Inflammatory macrophage treated with lipopolysaccharide for 1 hour (primary cell): ENCODE measurements at regions not wholly inside any gene's neighbourhood (a gene's known extent, or its start where the extent isn't known, plus 50 kb on each side); places are given as distances from the start of the nearest gene placed in this dataset.
"Not testable (repeated sequence)": the region's sequence is repeated elsewhere in the genome, so short reads cannot be mapped to it uniquely, and the experiment has no call there.

Experiments used
- DNase-seq, 2 donors: peaks; one replicate each; pipeline ENCODE4 v3.0.0-alpha.2; 2020 to 2022

DNA sequence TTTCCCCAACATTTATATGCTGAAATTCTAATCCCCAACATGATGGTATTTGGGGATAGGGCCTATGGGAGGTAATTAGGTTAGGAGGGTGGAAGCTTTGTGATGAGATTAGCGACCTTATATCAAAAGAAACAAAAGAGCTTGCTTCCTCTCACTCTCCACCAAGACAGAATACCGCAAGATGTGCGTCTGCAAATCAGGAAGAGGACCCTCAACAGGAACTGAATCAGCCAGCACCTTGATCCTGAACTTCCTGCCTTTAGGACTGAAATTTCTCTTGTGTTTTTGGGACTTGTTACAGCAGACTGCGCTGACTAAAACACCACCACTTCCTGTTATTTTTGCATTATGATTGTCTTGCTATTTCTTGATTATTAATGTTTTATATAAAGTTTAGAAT is 1889.4 kb downstream of the C4orf33 start:
- no peak for DNase-seq

DNA sequence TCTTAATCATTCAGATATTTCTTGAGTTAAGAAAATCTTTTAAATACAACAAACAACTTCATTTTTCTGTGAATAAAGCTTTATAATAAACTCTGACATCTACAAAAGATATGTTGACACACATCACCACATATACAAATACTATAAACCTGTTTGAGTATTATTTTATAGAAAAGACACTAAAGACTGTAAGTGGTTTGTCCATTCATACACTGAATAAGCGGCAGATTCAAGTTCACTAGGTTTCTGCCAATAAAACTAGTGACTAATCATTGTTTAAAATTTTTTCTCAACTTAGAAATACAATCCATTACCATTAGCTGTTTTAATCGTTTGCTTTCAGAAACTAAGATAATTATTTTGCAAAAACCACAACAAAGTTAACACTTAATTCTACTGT is 1900.0 kb downstream of the C4orf33 start:
- no peak for DNase-seq

DNA sequence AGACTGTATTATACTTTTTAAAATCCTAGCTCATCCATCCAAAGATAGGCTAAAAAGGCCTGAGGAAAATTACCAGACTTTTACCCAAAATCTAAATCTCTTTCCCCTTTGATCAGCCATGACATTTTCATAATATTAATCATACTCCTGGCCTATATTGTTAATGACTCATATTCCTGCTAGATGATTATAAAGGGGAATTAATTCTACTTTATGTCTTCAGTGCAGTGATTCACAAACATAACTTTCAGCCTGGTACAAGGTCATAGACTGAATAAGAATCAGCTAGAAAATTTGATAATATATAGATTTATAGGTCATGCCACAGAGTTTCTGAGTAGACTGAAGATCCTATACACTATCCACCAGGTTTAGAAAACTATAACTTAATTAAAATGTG is 1905.4 kb downstream of the C4orf33 start:
- no peak for DNase-seq

DNA sequence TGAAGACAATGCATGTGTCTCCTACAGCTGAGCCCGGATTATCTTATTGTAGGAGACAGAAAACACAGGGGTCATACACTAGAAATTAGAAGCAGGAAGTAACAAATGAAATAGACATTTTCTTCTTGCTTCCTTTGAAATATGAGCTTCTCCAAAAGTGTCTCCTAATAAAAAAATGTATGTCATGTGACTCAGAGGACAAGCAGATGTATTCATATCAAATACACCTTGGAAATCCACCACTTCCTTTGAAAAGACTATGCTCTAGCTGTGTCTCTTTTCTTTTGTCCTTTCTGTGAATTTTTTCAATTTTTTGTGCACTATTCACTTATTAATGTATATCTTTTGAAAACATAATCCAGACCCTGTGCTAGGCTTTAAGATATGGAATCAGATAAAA is 1906.2 kb downstream of the C4orf33 start:
- DNase-seq, result no peak

DNA sequence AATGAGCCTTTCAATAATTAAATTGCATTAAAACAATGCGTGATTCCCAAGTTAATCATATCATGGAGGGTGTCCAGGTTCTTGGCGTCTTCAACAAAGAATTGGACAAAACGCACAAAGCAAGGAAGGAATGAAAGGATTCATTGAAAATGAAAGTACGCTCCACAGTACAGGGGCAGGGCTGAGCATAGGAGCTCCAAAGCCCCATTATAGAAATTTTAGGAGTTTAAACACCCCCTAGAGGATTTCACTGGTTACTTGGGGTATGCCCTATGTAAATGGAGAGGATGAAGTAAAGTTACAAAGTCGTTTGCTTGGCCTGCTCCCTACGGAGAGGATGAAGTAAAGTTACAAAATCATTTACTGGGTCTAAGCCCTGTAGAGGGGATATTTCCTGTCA is 1910.4 kb downstream of the C4orf33 start:
- DNase-seq, result no peak

DNA sequence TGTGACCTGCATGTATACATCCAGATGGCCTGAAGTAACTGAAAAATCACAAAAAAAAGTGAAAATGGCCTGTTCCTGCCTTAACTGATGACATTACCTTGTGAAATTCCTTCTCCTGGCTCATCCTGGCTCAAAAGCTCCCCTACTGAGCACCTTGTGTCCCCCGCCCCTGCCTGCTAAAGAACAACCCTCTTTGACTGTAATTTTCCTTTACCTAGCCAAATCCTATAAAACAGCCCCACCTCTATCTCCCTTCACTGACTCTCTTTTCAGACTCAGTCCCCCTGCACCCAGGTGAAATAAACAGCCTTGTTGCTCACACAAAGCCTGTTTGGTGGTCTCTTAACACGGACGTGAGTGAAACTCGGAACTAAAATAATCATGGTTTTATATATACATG is 1916.0 kb downstream of the C4orf33 start:
- not testable (repeated sequence) for DNase-seq

DNA sequence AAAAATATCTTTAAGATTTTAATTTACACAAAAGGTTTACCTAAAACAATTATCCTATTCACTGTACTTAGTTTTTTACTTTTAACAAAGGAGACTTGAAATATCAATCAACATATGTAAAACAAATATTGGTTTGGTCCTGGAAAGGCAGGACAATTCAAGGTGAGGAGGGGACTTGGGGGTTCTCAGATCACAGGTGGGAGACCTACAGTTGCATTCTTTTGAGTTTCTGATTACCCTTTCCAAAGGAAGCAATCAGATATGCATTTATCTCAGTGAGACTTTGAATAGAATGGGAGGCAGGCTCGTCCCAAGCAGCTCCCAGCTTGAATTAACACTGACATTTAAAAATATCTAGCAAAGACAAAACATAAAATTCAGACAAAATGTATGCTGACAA is 1917.3 kb downstream of the C4orf33 start:
- no peak for DNase-seq

DNA sequence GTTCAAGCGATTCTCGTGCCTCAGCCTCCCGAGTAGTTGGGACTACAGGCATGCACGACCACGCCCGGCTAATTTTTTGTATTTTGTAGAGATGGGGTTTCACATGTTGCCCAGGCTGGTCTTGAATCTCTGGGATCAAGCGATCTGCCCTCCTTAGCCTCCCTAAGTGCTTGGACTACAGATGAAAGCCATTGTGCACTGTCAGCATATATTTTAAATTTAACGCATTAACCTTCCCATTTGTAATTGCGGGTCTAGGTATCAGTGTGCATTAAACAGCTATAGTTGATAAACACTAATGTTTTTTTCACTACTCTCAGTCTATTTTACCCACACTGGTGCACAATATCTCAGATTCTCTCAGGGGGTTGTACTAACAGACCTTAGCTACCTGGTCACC is 1930.8 kb downstream of the C4orf33 start:
- DNase-seq, result no peak

DNA sequence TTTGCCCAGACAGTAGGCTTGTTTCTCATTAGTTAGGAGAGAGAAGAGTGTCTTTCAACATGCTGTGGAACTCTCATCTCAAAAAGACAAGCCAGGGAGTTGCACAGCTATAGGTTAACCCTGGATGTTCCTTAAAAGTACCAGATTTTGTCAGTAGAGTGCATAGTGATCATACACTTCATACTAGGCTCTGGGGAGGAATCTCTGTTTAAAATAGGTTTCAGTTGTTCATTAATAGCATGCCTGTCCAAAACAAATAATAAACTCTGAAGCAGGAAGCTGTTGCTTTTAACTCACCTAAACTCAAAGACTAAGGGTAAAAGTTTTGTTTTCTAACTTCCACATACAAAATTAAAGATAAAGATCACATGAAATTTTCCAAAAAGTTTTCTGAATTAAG is 1948.4 kb downstream of the C4orf33 start:
- DNase-seq, result no peak

DNA sequence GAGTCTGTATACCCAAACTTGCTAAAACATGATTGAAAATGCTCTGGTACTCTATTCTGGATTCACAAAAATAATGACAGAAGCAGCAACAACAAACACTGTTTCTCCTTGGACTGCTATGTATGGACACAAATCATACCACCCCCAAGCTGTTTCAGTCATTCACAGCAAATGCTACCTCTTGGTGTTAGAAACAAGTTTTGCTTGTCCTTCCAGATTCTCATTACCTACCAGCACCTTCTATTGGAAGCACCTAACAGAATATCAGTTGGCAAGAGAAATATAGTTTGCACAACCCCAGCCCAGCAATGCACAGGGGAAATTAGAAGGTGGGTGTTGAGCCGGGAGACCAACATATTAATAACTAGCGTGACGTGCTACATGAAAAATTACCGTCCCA is 1950.9 kb downstream of the C4orf33 start:
- DNase-seq, result no peak

DNA sequence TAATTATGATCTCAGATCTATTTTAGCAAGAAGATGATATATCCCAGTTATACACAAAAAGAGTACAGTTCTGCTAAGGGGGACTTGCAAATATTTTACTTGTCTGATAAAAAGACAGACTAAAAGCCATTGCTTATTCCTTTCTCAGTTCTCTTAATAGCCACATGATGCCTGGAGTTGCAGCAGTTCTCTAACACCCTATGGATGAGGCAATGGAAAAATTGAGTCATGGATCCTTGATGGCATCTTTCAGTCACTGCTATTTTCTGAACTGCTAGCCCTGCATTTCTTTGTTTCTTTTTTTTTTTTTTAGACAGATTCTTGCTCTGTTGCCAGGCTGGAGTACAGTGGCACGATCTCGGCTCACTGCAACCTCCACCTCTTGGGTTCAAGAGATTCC is 1956.7 kb downstream of the C4orf33 start:
- DNase-seq, result no peak

DNA sequence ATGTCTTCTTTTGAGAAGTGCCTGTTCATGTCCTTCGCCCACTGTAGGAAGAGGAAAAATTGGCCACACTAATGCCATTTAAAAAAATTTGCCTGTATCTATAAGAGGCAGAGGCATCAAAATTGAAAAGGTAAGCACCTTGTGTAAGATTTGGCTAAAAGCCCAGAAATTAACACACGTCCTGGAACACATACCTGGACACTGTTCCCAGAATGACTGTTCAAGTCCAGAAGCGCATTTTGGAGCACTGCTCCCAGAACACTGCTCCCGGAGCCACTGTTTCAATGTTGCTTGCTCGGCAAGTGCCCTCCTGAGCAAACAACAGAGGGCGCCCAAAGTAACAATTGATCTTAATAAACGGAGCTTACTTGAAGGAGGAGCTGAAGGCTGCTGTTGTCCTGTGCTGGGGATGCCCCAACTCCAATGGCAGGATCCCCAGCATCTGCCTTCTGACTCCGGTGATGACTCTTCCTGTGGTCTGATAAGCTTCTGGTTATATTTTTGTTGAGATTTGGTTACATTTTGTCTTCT is 1958.6 kb downstream of the C4orf33 start:
- DNase-seq, result no peak

DNA sequence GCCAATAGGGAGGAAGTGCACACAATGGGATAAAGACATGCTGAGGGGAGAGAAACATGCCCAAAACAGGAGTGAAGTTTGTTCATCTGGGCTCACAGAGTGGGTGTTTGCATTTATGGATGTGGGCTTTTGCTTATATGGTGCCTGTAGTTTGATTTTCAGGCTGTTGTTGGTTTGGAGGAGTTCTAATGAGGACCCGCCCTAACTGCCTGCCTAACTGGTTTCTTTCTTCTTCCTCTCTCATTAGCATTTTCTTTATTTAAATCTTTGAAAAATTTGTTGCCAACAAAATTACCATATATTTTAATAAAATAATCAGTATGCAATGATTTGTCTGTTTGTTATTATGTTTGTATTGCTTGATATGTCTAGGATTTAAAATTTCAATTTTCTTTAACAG is 1965.8 kb downstream of the C4orf33 start:
- DNase-seq, result no peak

DNA sequence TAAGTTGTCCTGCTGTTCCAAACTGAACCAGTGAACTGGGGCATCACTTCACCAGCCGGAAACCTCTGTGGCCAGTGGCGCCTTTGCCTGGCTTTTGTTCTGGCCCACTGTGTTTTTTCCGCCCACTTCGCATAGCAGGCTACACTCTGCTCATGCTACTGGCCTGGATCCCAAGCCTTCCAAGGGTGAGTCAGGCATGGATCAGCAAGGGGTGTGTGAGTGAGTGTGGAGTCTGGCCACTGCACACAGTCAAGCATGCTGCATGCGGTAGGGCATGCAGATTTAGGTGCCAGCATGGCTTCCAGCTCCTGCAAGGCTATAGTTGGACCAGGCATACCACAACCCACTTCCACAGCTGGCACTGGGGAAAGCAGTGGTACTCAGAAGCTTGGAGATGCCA is 1967.9 kb downstream of the C4orf33 start:
- DNase-seq, result no peak

DNA sequence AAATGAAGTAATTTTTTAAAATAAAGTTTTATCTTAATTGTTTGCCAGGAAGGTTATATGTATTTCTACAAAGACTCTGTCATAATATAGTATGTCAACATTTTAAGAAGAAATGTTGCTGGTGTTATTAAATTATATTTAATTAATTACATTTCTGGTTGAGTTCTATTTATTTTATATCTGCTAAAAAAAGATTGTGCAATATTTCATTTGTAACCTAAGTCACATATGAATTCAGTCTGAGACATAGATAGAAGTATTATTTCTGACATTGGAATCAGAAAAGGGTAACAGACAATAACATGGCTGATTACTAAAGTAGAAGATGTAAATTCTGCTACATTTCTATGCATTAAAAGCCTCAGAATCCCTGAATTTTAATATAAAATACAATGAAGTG is 1985.1 kb downstream of the C4orf33 start:
- DNase-seq, result no peak

DNA sequence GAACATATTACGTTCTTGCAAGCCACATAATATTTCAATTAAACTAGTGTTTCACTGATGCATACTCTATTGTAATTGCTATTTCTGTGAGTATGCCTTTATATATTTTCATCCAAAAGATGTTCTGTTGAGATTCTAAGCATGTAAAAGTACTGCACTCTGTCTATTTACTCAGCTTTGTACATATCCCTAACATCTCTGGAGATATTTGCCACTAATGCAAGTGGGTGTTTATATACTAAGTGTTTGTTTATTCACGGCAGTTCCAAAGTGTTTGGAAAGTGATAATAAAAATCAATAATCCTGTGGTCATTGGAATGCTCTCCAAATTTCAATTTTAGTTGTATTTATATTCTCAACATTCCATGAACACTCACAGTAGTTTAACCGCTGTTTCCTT is 1989.0 kb downstream of the C4orf33 start:
- no peak for DNase-seq

DNA sequence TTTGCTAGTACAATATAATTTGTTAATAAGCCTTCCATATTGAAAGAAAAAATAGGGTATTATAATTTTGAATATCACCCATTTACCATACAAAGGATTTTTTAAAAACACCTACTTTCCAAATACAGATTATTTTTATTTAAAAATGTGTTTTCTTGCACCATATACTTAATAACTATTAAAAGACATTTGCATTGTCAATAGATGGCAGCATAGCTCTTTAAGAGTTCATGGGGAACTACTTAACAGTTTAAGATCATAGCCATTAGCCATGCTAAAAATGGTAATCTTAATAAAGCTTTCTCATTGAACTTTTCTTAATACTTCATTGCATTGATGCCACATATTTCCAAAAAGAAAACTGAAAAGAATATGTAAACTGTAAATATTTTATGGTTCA is 1995.9 kb downstream of the C4orf33 start:
- DNase-seq, result peak; percentile 3 to 29

DNA sequence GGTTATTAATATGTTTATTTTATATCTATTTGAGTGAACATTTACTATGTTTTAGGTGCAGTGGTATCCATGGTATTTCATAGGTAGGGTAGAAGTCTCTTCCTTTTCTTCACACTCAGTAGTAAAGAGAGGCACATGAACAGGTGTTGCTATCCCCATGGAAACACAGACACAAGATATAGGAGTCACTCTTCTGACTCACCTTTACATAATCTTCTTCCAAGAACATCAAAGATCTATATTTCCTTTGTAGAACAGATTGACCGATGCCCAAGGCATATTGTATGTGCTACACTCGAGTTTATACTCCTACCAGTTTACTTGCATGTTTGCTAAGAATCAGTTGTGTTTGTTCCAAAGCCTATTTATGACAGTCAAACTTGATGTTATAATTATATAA is 1997.4 kb downstream of the C4orf33 start:
- no peak for DNase-seq

DNA sequence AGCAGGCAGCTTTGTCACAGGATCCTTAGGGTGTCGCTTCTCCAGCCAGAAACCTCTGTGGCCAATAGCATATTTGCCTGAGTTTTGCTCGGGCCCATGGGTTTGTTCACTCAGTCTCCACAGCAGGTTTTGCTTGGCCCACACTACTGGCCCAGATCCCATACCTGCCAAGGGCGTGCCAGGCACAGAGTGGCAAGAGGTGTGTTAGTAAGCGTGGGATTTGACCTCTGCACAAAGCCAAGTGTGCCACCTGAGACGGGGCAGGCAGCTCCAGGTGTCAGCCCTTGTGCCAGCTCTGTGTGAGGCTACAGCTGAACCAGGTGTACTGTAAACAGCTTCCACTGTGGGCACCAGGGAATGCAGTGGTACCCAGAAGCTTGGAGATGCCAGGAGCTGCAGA is 2003.0 kb downstream of the C4orf33 start:
- DNase-seq, result no peak

DNA sequence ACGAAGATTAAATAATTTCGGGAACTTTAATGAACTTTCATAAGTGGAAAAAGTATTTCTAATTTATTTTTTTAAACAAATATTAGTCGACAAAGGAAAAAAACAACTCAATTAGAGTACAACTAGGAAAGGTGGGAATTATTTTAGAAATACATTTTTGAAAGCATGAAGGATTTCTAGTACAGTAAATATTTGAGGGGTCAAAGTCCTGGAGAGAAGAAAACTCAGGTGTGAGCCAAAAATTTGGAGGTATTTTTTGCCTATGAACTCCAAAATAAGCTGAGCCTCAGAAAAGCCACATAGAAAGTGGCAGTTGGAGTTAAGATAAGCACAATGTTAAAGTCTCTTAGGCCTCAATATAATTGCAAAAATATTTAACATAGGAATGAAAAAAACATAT is 2017.3 kb downstream of the C4orf33 start:
- DNase-seq, result no peak

DNA sequence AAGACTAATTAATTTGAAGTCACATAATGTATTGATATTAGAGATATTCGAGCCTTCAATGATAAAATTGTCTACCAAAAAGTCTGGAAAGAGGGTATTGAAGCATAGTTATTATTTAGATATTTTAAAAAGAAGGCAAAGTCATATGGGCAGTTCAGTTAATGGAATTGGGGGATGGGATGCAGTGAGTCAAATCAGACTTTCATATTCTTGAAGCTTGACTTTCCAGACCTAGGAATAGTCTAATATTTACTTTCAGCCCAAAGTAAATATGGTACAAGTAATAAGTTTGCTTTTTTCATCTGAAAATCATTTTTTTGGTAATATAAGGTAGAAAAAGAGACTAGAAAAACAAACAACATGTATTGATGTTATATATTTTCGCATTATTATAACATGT is 2017.8 kb downstream of the C4orf33 start:
- DNase-seq, result no peak

DNA sequence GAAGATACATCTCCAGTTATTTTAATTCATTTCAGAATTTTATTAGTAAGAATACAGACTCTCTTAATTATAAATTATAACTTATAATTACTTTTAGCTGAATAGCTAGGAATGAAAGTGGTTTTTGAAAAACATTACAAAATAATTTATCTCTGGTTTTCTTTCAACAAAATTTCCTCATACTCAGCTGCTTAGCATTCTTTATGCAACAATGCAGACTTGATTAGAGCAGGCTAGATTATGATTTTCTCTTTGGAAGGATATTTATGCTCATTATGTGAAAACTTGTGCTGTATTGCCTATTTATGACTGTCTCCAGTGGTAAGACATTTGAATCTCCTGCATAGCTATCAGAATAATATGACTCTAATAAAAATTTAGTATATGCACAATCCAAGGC is 2023.7 kb downstream of the C4orf33 start:
- no peak for DNase-seq

DNA sequence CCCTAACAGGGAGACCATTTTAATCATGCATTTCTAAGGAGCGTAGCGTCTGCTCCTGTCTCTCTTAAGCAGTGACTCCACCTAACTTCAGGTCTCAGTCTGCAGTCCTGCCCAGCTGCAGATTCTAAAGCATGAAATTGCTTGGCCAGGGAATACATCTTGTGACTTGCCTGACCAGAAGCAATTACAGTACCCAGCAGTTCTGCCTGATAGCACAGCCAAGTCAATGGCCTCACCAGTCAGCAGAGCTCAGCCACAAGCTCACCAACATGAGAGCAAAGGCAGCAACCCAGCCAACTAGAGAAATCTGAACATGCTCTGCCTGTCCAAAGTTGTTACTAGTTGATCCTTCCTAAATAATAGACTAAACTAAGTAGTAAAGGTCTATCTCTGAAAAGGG is 2011.9 kb upstream of the PCDH10 start:
- DNase-seq, result no peak

DNA sequence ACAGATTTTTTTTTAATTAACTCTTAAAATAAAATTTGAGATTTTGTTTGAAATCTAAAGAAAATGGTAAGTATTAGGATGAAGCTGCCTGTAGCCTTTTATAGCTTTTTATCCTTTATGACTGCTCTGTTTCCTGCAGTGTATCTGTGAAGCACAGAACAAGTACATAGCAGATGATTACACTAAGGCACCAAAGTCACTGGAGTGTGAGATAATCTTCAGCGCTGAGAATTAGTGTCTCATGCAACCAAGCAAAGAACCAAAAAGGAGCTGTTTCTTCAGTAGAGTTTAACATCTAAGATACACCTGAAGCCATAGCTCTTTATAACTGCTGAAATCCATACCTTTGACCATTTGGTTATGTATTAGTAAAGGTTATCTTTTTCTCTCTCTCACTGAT is 1989.8 kb upstream of the PCDH10 start:
- no peak for DNase-seq

DNA sequence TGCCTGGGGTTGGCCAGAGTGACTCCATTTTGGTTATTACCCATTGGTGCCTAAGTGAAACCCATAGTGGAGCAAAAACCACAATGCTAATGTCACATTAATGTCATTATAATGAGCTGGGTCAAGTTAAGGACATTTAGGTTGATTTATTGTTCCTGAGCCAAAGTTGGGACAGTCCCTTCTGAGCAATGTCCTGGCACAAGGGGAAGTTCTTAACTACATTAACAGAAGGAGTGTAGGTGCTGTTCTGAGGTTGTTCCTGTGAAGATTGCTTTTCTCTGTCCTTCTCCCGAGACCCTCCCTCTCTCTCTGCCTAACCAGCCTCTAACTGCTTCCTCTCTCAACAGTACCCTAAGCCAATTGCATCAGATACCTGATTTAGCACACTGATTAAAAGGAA is 1956.8 kb upstream of the PCDH10 start:
- no peak for DNase-seq

DNA sequence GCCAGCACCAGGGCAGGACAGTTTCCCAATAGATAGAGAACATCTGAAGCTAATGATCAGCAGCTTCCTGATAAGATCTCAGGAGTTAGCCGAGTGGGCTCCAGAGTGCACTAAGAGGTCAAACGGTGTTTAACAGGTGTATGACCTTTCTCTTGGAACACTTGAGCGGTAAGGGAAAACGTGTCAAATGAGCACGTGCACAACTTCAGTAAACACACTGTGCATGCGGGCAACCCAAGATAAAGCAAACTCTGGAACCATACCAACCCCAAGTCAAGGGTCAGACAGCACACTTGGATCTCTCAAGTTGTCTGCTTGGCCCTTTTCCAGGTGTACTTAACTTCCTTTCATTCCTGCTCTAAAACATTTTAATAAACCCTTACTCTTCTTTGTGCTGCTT is 1941.5 kb upstream of the PCDH10 start:
- DNase-seq, result no peak
